ENCODE measurements at regions not wholly inside any gene's neighbourhood (a gene's known extent, or its start where the extent isn't known, plus 50 kb on each side); places are given as distances from the start of the nearest gene placed in this dataset.
A peak's percentile ranks its signal among the peaks of the same experiment; 100 is the strongest.
"Not testable (repeated sequence)": the region's sequence is repeated elsewhere in the genome, so short reads cannot be mapped to it uniquely, and the experiment has no call there.

DNA sequence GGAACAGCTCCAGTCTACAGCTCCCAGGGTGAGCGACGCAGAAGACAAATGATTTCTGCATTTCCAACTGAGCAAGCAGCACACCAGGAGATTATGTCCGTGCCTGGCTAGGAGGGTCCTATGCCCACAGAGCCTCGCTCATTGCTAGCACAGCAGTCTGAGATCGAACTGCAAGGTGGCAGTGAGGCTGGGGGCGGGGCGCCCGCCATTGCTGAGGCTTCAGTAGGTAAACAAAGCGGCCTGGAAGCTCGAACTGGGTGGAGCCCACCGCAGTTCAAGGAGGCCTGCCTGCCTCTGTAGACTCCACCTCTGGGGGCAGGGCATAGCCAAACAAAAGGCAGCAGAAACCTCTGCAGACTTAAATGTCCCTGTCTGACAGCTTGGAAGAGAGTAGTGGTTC, 198.0 kb upstream of the DIAPH2 start:
- WGBS (ENCODE audit: insufficient coverage, low lambda C conversion rate): no CpG with 5 or more reads among the region's 11 CpGs

GRCh38 chrX:96502507-96502906, 182.1 kb upstream of the DIAPH2 start:
- WGBS (ENCODE audit: insufficient coverage, low lambda C conversion rate): no CpG with 5 or more reads among the region's 2 CpGs
- H3K36me3 ChIP-seq (ENCODE audit: control insufficient read depth, insufficient read depth, low read length): no peaks in the 10 kb centered on the region
- H3K27me3 ChIP-seq (ENCODE audit: control insufficient read depth, insufficient read depth, low read length): no peaks in the 10 kb centered on the region

More for the DNA sequence above, 198.0 kb upstream of the DIAPH2 start:
- not testable (repeated sequence) for H3K36me3 ChIP-seq (ENCODE audit: control insufficient read depth, insufficient read depth, low read length); DNase-seq; H3K27me3 ChIP-seq (ENCODE audit: control insufficient read depth, insufficient read depth, low read length); H3K9me3 ChIP-seq (ENCODE audit: control insufficient read depth, low read depth, low read length); H3K4me1 ChIP-seq (ENCODE audit: control insufficient read depth, insufficient read depth, low read length); H3K27ac ChIP-seq (ENCODE audit: low read length); H3K4me3 ChIP-seq (ENCODE audit: low read length)

DNA sequence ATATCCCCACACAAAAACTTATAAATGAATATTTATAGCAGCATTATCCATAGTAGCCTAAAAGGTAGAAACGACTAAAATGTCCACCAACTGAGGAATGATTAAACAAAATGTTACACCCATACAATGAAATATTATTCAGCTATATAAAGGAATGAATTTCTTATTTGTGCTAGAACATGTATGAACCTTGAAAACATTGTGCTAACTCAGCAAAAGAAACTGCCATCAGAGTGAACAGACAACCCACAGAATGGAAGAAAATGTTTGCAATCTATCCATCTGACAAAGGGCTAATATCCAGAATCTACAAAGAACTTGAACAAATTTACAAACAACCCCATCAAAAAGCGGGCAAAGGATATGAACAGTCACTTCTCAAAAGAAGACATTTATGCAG, 155.3 kb upstream of the DIAPH2 start:
- no CpG with 5 or more reads among the region's 2 CpGs for WGBS (ENCODE audit: insufficient coverage, low lambda C conversion rate)

More at GRCh38 chrX:96502507-96502906, 182.1 kb upstream of the DIAPH2 start:
- no peak overlapping the region for H3K4me3 ChIP-seq (ENCODE audit: low read length)
- DNase-seq: no peak
- no peaks in the 10 kb centered on the region for H3K9me3 ChIP-seq (ENCODE audit: control insufficient read depth, low read depth, low read length)
- H3K27ac ChIP-seq (ENCODE audit: low read length): no peak overlapping the region
- no peaks in the 10 kb centered on the region for H3K4me1 ChIP-seq (ENCODE audit: control insufficient read depth, insufficient read depth, low read length)

DNA sequence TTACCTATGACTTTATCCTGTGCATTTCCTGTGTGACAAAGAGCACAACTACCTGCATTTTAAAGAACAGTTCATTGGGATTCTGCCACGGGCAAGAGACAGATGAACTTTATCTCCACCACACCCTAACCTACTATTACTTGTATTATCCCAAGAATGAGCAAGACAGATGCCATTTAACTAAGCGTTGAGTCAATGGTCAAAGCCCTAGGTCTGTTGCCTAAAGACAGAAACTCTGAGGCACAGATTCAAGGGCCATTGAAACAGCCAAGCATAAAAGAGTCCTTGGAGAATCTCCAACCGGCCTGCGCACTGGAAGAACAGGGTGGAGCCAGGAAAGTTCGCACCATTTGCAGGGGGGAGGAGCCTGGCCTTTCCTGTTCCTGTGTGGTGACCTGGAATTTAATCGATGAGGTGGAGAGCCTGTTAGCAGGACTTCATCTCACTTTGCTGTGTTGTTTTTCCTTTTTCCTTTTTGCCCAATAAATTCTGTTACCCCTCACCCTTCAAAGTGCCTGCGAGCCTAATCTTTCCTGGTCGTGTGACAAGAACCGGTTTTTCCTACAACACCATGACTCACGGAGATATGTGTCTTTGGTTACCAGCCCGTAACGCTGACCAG, 146.4 kb upstream of the DIAPH2 start:
- no peak for DNase-seq
- Histone ChIP-seq H3K27me3 (ENCODE audit: control insufficient read depth, insufficient read depth, low read length) (no peaks in the 10 kb centered on the region), H3K27ac (ENCODE audit: low read length) (no peak overlapping the region), H3K36me3 (ENCODE audit: control insufficient read depth, insufficient read depth, low read length) (no peaks in the 10 kb centered on the region), H3K4me1 (ENCODE audit: control insufficient read depth, insufficient read depth, low read length) (no peaks in the 10 kb centered on the region), H3K4me3 (ENCODE audit: low read length) (no peak overlapping the region), H3K9me3 (ENCODE audit: control insufficient read depth, low read depth, low read length) (no peaks in the 10 kb centered on the region)
- WGBS (ENCODE audit: insufficient coverage, low lambda C conversion rate): no CpG with 5 or more reads among the region's 12 CpGs

More for the DNA sequence above, 155.3 kb upstream of the DIAPH2 start:
- not testable (repeated sequence) for H3K4me3 ChIP-seq (ENCODE audit: low read length); H3K27me3 ChIP-seq (ENCODE audit: control insufficient read depth, insufficient read depth, low read length); H3K36me3 ChIP-seq (ENCODE audit: control insufficient read depth, insufficient read depth, low read length); DNase-seq; H3K9me3 ChIP-seq (ENCODE audit: control insufficient read depth, low read depth, low read length); H3K27ac ChIP-seq (ENCODE audit: low read length); H3K4me1 ChIP-seq (ENCODE audit: control insufficient read depth, insufficient read depth, low read length)

- Histone ChIP-seq H3K27ac (ENCODE audit: low read length) (no peak overlapping the region), H3K4me3 (ENCODE audit: low read length) (no peak overlapping the region), H3K27me3 (ENCODE audit: control insufficient read depth, insufficient read depth, low read length) (no peaks in the 10 kb centered on the region), H3K9me3 (ENCODE audit: control insufficient read depth, low read depth, low read length) (no peaks in the 10 kb centered on the region), H3K36me3 (ENCODE audit: control insufficient read depth, insufficient read depth, low read length) (no peaks in the 10 kb centered on the region), H3K4me1 (ENCODE audit: control insufficient read depth, insufficient read depth, low read length) (no peaks in the 10 kb centered on the region)
- DNase-seq: peak in 1 of 2 donors; percentile 4
- WGBS (ENCODE audit: insufficient coverage, low lambda C conversion rate): no CpG with 5 or more reads among the region's 2 CpGs
Measured at GRCh38 chrX:96540111-96540631, 144.5 kb upstream of the DIAPH2 start.

DNA sequence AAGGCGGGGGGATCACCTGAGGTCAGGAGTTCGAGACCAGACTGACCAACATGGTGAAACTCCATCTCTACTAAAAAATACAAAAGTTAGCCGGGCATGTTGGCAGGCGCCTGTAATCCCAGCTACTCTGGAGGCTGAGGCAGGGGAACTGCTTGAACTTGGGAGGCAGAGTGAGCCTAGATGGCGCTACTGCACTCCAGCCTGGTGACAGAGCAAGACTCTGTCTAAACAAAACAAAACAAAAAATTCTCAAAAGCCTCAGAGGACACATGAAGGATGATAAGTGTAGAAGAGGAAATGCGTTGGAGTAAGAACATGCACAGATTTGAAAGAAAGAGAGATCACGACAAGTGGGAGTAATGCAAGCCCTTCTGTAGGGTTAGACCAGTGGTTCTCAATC, 138.4 kb upstream of the DIAPH2 start:
- H3K27me3 ChIP-seq (ENCODE audit: control insufficient read depth, insufficient read depth, low read length); H3K4me1 ChIP-seq (ENCODE audit: control insufficient read depth, insufficient read depth, low read length); H3K36me3 ChIP-seq (ENCODE audit: control insufficient read depth, insufficient read depth, low read length); DNase-seq; H3K9me3 ChIP-seq (ENCODE audit: control insufficient read depth, low read depth, low read length); H3K27ac ChIP-seq (ENCODE audit: low read length); H3K4me3 ChIP-seq (ENCODE audit: low read length): not testable (repeated sequence)
- 100% methylated on average over 1 of the region's 7 CpGs for WGBS (ENCODE audit: insufficient coverage, low lambda C conversion rate)

- no peaks in the 10 kb centered on the region for H3K27me3 ChIP-seq (ENCODE audit: control insufficient read depth, insufficient read depth, low read length)
- H3K36me3 ChIP-seq (ENCODE audit: control insufficient read depth, insufficient read depth, low read length): no peaks in the 10 kb centered on the region
- no peak overlapping the region for H3K27ac ChIP-seq (ENCODE audit: low read length)
- no peaks in the 10 kb centered on the region for H3K9me3 ChIP-seq (ENCODE audit: control insufficient read depth, low read depth, low read length)
- DNase-seq: no peak
- H3K4me3 ChIP-seq (ENCODE audit: low read length): no peak overlapping the region
- no peaks in the 10 kb centered on the region for H3K4me1 ChIP-seq (ENCODE audit: control insufficient read depth, insufficient read depth, low read length)
- WGBS (ENCODE audit: insufficient coverage, low lambda C conversion rate): 100% methylated on average over 1 of the region's 6 CpGs
Measured at GRCh38 chrX:96551322-96551872, 133.2 kb upstream of the DIAPH2 start.

DNA sequence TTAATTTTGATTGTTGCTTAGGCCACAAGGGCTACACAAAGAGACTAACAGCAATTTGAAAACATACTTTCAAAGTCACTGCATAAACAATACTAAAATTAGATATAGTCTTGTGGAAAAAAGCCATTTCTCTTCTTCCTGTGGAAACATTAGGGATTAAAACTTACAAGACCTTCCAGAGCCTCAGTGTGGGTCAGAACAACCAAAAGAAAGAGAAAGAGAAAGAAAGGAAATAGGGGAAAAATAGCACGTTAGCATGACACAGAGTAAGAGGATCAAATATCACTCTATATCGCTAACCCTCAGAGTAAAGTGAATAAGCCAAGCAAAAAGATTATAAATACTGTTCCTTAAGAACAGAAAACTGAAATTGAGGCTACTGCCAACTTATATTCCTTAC, 127.8 kb upstream of the DIAPH2 start:
- WGBS (ENCODE audit: insufficient coverage, low lambda C conversion rate): no CpG with 5 or more reads among the region's 2 CpGs
- Histone ChIP-seq H3K36me3 (ENCODE audit: control insufficient read depth, insufficient read depth, low read length) (no peaks in the 10 kb centered on the region), H3K9me3 (ENCODE audit: control insufficient read depth, low read depth, low read length) (no peaks in the 10 kb centered on the region), H3K27ac (ENCODE audit: low read length) (no peak overlapping the region), H3K27me3 (ENCODE audit: control insufficient read depth, insufficient read depth, low read length) (no peaks in the 10 kb centered on the region), H3K4me3 (ENCODE audit: low read length) (no peak overlapping the region), H3K4me1 (ENCODE audit: control insufficient read depth, insufficient read depth, low read length) (no peaks in the 10 kb centered on the region)
- peak in 1 of 2 donors; percentile 1 for DNase-seq

- DNase-seq: not testable (repeated sequence)
Measured at GRCh38 chrX:96561129-96561528, 123.5 kb upstream of the DIAPH2 start.

DNA sequence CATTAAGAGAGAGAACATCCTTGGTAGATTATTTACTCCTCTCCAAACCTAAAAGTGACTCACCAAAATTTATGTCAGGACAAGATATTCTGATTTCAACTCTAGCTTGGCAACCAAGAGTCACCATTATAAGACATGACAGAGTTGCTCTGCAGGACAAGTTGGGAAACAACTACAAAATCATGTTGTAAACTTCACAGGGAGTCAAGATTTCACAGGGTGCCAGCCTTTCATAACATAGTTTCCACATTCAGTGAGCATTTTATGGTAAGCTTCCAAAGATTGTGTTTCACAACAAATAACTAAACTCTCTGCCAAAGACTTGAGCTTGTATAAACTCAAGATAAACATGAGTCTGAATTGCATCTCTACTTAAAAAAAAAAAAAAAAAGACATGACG, 121.0 kb upstream of the DIAPH2 start:
- Histone ChIP-seq H3K4me1 (ENCODE audit: control insufficient read depth, insufficient read depth, low read length) (no peaks in the 10 kb centered on the region), H3K9me3 (ENCODE audit: control insufficient read depth, low read depth, low read length) (no peaks in the 10 kb centered on the region), H3K4me3 (ENCODE audit: low read length) (no peak overlapping the region), H3K36me3 (ENCODE audit: control insufficient read depth, insufficient read depth, low read length) (no peaks in the 10 kb centered on the region), H3K27ac (ENCODE audit: low read length) (no peak overlapping the region), H3K27me3 (ENCODE audit: control insufficient read depth, insufficient read depth, low read length) (no peaks in the 10 kb centered on the region)
- WGBS (ENCODE audit: insufficient coverage, low lambda C conversion rate): no CpG with 5 or more reads among the region's 1 CpG
- no peak for DNase-seq

More at GRCh38 chrX:96561129-96561528, 123.5 kb upstream of the DIAPH2 start:
- not testable (repeated sequence) for H3K4me1 ChIP-seq (ENCODE audit: control insufficient read depth, insufficient read depth, low read length); H3K9me3 ChIP-seq (ENCODE audit: control insufficient read depth, low read depth, low read length); H3K4me3 ChIP-seq (ENCODE audit: low read length); H3K36me3 ChIP-seq (ENCODE audit: control insufficient read depth, insufficient read depth, low read length); H3K27ac ChIP-seq (ENCODE audit: low read length); H3K27me3 ChIP-seq (ENCODE audit: control insufficient read depth, insufficient read depth, low read length)
- no CpG with 5 or more reads among the region's 5 CpGs for WGBS (ENCODE audit: insufficient coverage, low lambda C conversion rate)

- no peaks in the 10 kb centered on the region for H3K4me1 ChIP-seq (ENCODE audit: control insufficient read depth, insufficient read depth, low read length)
- H3K9me3 ChIP-seq (ENCODE audit: control insufficient read depth, low read depth, low read length): no peaks in the 10 kb centered on the region
- no peak overlapping the region for H3K27ac ChIP-seq (ENCODE audit: low read length)
- no peak overlapping the region for H3K4me3 ChIP-seq (ENCODE audit: low read length)
- no CpG with 5 or more reads among the region's 1 CpG for WGBS (ENCODE audit: insufficient coverage, low lambda C conversion rate)
- DNase-seq: no peak
- H3K36me3 ChIP-seq (ENCODE audit: control insufficient read depth, insufficient read depth, low read length): no peaks in the 10 kb centered on the region
- no peaks in the 10 kb centered on the region for H3K27me3 ChIP-seq (ENCODE audit: control insufficient read depth, insufficient read depth, low read length)
Measured at GRCh38 chrX:96564595-96564994, 120.0 kb upstream of the DIAPH2 start.

Data from large intestine (tissue), 3 donors.